ENCODE measurements at regions not wholly inside any gene's neighbourhood (a gene's known extent, or its start where the extent isn't known, plus 50 kb on each side); places are given as distances from the start of the nearest gene placed in this dataset.
"Not testable (repeated sequence)": the region's sequence is repeated elsewhere in the genome, so short reads cannot be mapped to it uniquely, and the experiment has no call there.

GRCh38 chr4:159780196-159780922 lies 677.5 kb downstream of the RAPGEF2 start:
- TF ChIP-seq CTCF (IDR thresholded peaks at IDR 0.05; ENCODE audit: low read depth, low read length, missing control alignments): no peak
- no peak for DNase-seq (ENCODE audit: low read depth)
- H3K4me3 ChIP-seq (ENCODE audit: low read depth, low read length): no peak overlapping the region

GRCh38 chr4:159787901-159788300 lies 685.0 kb downstream of the RAPGEF2 start:
- no peak overlapping the region for H3K4me3 ChIP-seq (ENCODE audit: low read depth, low read length)
- no peak for TF ChIP-seq CTCF (IDR thresholded peaks at IDR 0.05; ENCODE audit: low read depth, low read length, missing control alignments)
- no peak for DNase-seq (ENCODE audit: low read depth)

- TF ChIP-seq CTCF (IDR thresholded peaks at IDR 0.05; ENCODE audit: low read depth, low read length, missing control alignments): no peak
- DNase-seq (ENCODE audit: low read depth): no peak
- no peak overlapping the region for H3K4me3 ChIP-seq (ENCODE audit: low read depth, low read length)
Observed at GRCh38 chr4:159791334-159791733, 688.5 kb downstream of the RAPGEF2 start.

GRCh38 chr4:159804592-159804991 lies 701.7 kb downstream of the RAPGEF2 start:
- not testable (repeated sequence) for H3K4me3 ChIP-seq (ENCODE audit: low read depth, low read length); DNase-seq (ENCODE audit: low read depth)

GRCh38 chr4:159823743-159824142 lies 720.9 kb downstream of the RAPGEF2 start:
- TF ChIP-seq CTCF (IDR thresholded peaks at IDR 0.05; ENCODE audit: low read depth, low read length, missing control alignments): no peak
- no peak for DNase-seq (ENCODE audit: low read depth)
- H3K4me3 ChIP-seq (ENCODE audit: low read depth, low read length): no peak overlapping the region

- no peak for DNase-seq (ENCODE audit: low read depth)
- no peak for TF ChIP-seq CTCF (IDR thresholded peaks at IDR 0.05; ENCODE audit: low read depth, low read length, missing control alignments)
- H3K4me3 ChIP-seq (ENCODE audit: low read depth, low read length): no peak overlapping the region
Observed at GRCh38 chr4:159828687-159829086, 725.8 kb downstream of the RAPGEF2 start.

- TF ChIP-seq CTCF (IDR thresholded peaks at IDR 0.05; ENCODE audit: low read depth, low read length, missing control alignments): no peak
- no peak for DNase-seq (ENCODE audit: low read depth)
- H3K4me3 ChIP-seq (ENCODE audit: low read depth, low read length): no peak overlapping the region
Observed at GRCh38 chr4:159829184-159829583, 726.3 kb downstream of the RAPGEF2 start.
